ENCODE measurements at regions not wholly inside any gene's neighbourhood (a gene's known extent, or its start where the extent isn't known, plus 50 kb on each side); places are given as distances from the start of the nearest gene placed in this dataset.

GRCh38 chr9:89922099-89922498 lies 317.3 kb downstream of the GADD45G start:
- TF ChIP-seq, protein P1, sequence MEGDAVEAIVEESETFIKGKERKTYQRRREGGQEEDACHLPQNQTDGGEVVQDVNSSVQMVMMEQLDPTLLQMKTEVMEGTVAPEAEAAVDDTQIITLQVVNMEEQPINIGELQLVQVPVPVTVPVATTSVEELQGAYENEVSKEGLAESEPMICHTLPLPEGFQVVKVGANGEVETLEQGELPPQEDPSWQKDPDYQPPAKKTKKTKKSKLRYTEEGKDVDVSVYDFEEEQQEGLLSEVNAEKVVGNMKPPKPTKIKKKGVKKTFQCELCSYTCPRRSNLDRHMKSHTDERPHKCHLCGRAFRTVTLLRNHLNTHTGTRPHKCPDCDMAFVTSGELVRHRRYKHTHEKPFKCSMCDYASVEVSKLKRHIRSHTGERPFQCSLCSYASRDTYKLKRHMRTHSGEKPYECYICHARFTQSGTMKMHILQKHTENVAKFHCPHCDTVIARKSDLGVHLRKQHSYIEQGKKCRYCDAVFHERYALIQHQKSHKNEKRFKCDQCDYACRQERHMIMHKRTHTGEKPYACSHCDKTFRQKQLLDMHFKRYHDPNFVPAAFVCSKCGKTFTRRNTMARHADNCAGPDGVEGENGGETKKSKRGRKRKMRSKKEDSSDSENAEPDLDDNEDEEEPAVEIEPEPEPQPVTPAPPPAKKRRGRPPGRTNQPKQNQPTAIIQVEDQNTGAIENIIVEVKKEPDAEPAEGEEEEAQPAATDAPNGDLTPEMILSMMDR (IDR thresholded peaks at IDR 0.05), result no peak
- no peak for TF ChIP-seq POLR2AphosphoS5 (IDR thresholded peaks at IDR 0.05)
